Tibial artery (tissue), 4 donors: ENCODE measurements at regions not wholly inside any gene's neighbourhood (a gene's known extent, or its start where the extent isn't known, plus 50 kb on each side); places are given as distances from the start of the nearest gene placed in this dataset.

ENCODE experiments used
- DNase-seq, 2 donors: peaks; one replicate each; pipeline ENCODE4 v3.0.0-alpha.2; 2019
- H3K27ac ChIP-seq, 2 donors: fragments of 200-600 bp; sonication (generic) in 1 of 2; 1 replicate in 1 of 2; 2 replicates in 1 of 2; pipeline ENCODE4 v1.5.1; 2018 to 2019; ENCODE audit warnings: mild to moderate bottlenecking in 1 of 2
- H3K27me3 ChIP-seq, 2 donors: fragments of 200-600 bp; sonication (generic) in 1 of 2; one replicate each; pipeline versions ENCODE4 v1.5.1 to v1.6.0; 2016 to 2019
- H3K36me3 ChIP-seq, 3 donors: fragments of 200-600 bp; sonication (generic) in 2 of 3; one replicate each; pipeline ENCODE4 v1.5.1; 2016 to 2019; ENCODE audit warnings: mild to moderate bottlenecking in 2 of 3
- H3K4me1 ChIP-seq, 4 donors: fragments of 200-600 bp; sonication (generic) in 2 of 4; 1 replicate in 3 of 4; 2 replicates in 1 of 4; pipeline ENCODE4 v1.5.1; 2016 to 2019
- H3K4me3 ChIP-seq, 2 donors: fragments of 200-600 bp; sonication (generic) in 1 of 2; 1 replicate in 1 of 2; 2 replicates in 1 of 2; pipeline ENCODE4 v1.5.1; 2018 to 2019; ENCODE audit warnings: mild to moderate bottlenecking in 2 of 2
- H3K9me3 ChIP-seq, 3 donors: fragments of 200-600 bp; sonication (generic) in 1 of 3; one replicate each; pipeline ENCODE4 v1.5.1; 2016 to 2019
- intact Hi-C: fragments of 100-400 bp; cut with DNase I; formaldehyde crosslinking; loops from one replicate; pipeline ENCODE4 v1.15.0; 2023; ENCODE audit warnings: low total_unique reads
- TF ChIP-seq, protein P1 (sequence below), 2 experiments: fragments of 200-600 bp in 1 of 2; fragments of 450-650 bp in 1 of 2; IDR thresholded peaks; one replicate each; pipeline ENCODE4 v1.5.1; 2017 to 2019; ENCODE audit warnings: antibody characterized with exemption in 2 of 2, mild to moderate bottlenecking in 1 of 2, moderate library complexity in 1 of 2

- Histone ChIP-seq H3K9me3 (no peaks in the 10 kb centered on the region), H3K4me3 (no peak overlapping the region), H3K4me1 (no peaks in the 10 kb centered on the region), H3K27ac (no peak overlapping the region), H3K36me3 (no peaks in the 10 kb centered on the region), H3K27me3 (no peaks in the 10 kb centered on the region)
- no peak for DNase-seq
- TF ChIP-seq, protein P1, sequence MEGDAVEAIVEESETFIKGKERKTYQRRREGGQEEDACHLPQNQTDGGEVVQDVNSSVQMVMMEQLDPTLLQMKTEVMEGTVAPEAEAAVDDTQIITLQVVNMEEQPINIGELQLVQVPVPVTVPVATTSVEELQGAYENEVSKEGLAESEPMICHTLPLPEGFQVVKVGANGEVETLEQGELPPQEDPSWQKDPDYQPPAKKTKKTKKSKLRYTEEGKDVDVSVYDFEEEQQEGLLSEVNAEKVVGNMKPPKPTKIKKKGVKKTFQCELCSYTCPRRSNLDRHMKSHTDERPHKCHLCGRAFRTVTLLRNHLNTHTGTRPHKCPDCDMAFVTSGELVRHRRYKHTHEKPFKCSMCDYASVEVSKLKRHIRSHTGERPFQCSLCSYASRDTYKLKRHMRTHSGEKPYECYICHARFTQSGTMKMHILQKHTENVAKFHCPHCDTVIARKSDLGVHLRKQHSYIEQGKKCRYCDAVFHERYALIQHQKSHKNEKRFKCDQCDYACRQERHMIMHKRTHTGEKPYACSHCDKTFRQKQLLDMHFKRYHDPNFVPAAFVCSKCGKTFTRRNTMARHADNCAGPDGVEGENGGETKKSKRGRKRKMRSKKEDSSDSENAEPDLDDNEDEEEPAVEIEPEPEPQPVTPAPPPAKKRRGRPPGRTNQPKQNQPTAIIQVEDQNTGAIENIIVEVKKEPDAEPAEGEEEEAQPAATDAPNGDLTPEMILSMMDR (IDR thresholded peaks at IDR 0.05): no peak
- intact Hi-C loops: no loop called here
Observed at GRCh38 chr4:123455360-123455759, 58.8 kb downstream of the SPRY1 start.

DNA sequence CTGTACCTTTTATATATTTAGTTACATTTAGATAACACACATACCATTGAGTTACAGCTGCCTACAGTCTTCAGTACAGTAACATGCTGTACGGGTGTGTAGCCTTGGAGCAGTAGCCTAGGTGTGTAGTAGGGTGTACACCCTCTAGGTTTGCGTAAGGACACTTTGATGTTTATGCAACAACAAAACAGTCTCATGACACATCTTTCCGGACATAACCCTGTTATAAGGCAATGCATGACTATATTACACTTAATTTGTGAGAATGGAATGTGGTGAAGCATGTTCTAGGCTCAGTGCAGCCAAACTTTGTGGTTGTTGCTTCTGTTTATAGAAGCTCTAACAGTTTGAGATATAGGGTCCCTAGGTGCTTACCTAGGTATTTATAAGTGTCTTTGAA, 65.4 kb downstream of the SPRY1 start:
- intact Hi-C loops: no loop called here
- Histone ChIP-seq H3K9me3 (no peaks in the 10 kb centered on the region), H3K4me1 (no peaks in the 10 kb centered on the region), H3K27ac (no peak overlapping the region), H3K36me3 (no peaks in the 10 kb centered on the region), H3K27me3 (no peaks in the 10 kb centered on the region), H3K4me3 (no peak overlapping the region)
- no peak for DNase-seq
- TF ChIP-seq, protein P1 (IDR thresholded peaks at IDR 0.05): no peak

DNA sequence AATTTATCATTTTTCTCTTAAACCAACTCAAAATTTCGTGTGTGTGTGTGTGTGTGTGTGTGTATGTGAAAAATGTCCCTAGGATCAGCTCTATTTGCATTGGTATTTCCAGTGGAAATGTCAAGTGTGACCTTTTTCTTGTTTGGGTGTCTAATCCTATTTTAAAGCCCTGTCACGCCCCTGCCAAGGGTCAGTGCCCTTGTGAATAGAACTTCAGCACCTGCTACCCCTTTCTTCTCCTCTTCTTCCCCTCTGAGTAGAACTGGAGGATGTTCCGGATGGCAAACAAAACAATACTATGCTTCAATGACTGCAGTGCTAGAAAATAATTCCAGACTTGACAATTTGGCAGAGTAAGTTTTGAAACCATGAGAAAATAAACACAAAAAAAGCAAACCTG, 67.3 kb downstream of the SPRY1 start:
- no peaks in the 10 kb centered on the region for H3K27me3 ChIP-seq
- H3K4me3 ChIP-seq: no peak overlapping the region
- H3K9me3 ChIP-seq: no peaks in the 10 kb centered on the region
- H3K27ac ChIP-seq: no peak overlapping the region
- H3K4me1 ChIP-seq: no peaks in the 10 kb centered on the region
- no peaks in the 10 kb centered on the region for H3K36me3 ChIP-seq
- no peak for DNase-seq
- TF ChIP-seq, protein P1 (IDR thresholded peaks at IDR 0.05): no peak
- intact Hi-C loops: no loop called here

DNA sequence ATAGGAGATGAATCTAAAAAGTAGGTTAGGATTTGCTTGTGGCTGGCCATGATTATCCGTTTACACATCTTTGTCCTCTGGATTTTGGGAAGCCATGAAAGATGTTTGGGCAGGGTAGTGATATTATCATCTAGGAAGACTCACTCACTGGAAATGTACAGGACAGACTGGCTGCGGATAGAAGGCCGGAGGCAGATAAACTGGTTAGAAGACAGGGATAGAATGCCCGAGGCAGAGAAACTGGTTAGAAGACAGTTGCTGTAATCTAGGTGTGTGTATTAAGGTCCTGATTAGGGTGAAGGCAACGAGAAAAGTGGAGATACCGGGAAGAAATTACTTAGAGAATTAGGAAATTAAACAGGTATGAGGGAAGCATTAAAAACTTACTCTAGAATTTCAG, 68.8 kb downstream of the SPRY1 start:
- Histone ChIP-seq H3K27ac (no peak overlapping the region), H3K9me3 (no peaks in the 10 kb centered on the region), H3K4me1 (no peaks in the 10 kb centered on the region), H3K36me3 (no peaks in the 10 kb centered on the region), H3K4me3 (no peak overlapping the region), H3K27me3 (no peaks in the 10 kb centered on the region)
- intact Hi-C loops: no loop called here
- TF ChIP-seq, protein P1 (IDR thresholded peaks at IDR 0.05): no peak
- DNase-seq: no peak

GRCh38 chr4:123466080-123466785, 69.6 kb downstream of the SPRY1 start:
- no peak for DNase-seq
- intact Hi-C loops: no loop called here
- no peaks in the 10 kb centered on the region for H3K36me3 ChIP-seq
- no peaks in the 10 kb centered on the region for H3K9me3 ChIP-seq
- H3K4me1 ChIP-seq: no peaks in the 10 kb centered on the region
- H3K27me3 ChIP-seq: no peaks in the 10 kb centered on the region
- H3K4me3 ChIP-seq: no peak overlapping the region
- TF ChIP-seq, protein P1 (IDR thresholded peaks at IDR 0.05): no peak
- H3K27ac ChIP-seq: no peak overlapping the region
